Fibroblast of skin of back (primary cell): ENCODE measurements at regions not wholly inside any gene's neighbourhood (a gene's known extent, or its start where the extent isn't known, plus 50 kb on each side); places are given as distances from the start of the nearest gene placed in this dataset.

Experiments
- DNase-seq: peaks from one replicate; pipeline ENCODE4 v3.0.0-alpha.2; 2013

DNA sequence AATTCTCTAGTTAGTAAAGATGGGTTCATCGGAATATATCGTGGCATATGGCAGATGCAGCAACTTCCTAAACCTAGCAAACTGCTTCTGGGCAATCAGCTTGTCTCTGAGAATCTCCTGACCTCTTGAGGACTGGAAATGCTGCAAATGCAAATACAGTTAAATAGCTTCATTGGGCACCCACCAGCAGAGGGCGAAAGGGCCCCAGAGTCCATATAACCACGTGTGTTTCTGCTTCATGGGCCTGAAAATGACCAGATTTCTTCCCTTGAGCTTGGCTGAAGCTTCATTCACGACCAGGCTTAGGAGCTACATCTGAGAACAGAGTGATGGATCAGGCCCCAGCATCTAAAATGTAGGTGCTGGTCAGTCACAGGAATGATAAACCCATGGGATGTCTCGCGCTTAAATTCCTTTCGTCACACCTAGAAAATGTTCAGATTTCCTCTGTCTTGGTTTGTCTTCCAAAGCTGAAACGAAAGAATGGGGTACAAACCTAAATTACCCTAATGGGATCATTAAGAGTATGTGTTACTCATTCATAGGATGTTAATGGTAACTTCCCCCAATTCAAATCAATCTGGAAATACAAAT lies 1482.5 kb upstream of the TMEM132C start:
- peak; percentile 26 for DNase-seq

DNA sequence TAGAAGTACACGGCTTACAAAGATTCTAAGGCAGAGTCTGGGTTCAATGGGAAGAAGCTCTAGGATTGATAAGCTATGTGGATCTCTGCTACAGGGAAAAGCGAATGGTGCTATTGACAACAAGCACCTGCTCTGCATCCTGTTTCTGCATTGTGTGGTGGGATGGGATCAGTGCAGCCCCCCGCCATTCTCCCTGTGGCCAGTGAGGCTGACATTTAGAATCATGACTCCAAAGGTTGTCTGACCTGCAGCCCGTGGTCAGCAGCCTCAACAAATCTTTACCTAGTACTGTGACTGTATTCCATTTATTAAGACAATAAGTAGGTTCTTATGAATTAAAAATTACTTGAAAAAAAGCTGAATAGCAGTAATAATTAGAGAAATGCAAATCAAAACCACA lies 1477.0 kb upstream of the TMEM132C start:
- no peak for DNase-seq

DNA sequence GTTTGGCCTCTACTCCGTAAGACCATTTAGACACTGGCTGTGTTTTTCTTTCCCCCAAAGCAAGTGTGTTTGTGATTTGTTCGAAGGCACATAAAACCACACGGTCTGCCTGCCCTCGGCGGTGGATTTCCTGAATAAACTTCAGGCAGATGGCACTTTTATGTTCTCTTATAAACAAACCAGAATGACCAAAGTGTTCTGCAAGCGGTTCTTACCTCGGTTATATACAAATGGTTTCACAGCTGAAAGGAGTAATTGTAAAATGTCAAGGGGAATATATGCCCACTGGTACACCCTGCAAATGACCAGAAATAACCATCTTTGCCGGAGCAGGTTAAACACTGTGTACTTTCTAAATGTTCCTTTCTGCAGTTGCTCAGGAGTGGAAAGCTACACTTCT lies 1475.8 kb upstream of the TMEM132C start:
- no peak for DNase-seq

DNA sequence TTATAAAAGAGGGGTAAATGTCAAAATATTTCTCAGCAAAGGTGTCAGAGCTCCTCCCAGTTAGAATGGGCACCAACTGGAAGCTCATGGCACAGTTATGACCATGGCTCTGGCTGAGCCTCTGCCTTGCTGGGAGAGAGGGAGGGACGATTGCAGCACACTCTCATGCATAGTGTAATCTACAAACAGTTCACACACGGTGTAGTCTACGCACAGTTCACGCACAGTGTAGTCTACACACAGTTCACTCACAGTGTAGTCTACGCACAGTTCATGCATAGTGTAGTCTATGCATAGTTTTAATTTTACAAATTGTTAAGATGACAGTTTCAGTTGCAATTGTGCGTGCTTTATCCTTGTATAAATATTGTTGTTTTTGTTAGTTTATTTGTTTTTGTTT lies 1474.6 kb upstream of the TMEM132C start:
- no peak for DNase-seq

DNA sequence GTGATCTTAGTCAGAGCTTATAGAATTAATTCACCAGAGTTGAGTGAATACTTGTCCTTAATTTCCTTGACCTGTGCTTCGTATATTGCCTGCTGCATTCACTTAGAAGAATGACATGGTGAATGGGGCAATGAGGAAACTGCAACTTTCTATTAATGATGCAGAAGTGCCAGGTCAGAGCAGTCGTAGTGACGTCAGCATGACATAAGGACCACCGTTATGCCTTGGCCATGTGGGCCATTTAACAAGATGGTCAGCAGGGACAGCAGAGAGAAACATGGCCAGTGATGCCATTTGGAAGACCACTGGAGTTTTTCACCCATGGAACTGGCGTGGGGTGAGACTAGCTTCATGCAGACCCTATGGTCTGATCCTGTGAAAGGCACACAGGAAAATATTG lies 1469.4 kb upstream of the TMEM132C start:
- DNase-seq, result no peak

DNA sequence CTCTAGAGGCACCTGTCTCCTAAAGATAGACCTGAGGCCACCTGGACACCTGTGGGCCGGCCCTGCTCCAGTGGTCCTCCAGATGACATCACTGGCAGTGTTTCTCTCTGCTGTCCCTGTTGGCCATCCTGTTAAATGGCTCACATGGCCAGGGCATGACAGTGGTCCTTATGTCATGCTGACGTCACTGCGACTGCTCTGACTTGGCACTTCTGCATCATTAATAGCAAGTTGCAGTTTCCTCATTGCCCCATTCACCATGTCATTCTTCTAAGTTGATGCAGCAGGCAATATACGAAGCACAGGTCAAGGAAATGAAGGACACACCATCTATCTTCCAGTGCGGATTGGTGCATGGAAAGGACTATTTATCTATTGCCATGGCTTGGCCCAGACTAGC lies 1468.5 kb upstream of the TMEM132C start:
- no peak for DNase-seq

DNA sequence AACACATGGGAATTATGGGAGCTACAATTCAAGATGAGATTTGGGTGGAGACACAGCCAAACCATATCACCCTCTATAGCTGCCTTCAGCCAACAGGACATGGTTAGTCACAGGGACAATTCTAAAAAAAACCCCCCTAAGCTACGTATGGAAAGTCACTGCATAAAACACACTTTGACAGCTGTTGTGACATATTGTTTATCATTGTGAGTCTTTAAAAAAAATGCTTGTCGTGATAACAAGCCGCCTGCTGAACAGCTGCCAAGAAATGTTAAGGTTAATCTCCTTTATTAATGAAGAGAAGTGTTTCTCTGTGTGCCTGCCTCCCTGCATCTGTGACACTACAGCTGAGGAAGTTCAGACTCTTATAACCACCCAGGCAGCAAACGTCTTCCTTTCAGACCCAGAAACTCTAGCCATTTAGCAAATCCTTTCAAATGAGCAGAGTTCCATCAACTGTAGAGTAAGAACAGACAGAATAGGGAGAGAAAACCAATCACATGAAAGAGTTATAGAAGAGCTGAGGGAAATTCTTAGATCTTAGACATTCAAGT lies 1459.6 kb upstream of the TMEM132C start:
- no peak for DNase-seq

DNA sequence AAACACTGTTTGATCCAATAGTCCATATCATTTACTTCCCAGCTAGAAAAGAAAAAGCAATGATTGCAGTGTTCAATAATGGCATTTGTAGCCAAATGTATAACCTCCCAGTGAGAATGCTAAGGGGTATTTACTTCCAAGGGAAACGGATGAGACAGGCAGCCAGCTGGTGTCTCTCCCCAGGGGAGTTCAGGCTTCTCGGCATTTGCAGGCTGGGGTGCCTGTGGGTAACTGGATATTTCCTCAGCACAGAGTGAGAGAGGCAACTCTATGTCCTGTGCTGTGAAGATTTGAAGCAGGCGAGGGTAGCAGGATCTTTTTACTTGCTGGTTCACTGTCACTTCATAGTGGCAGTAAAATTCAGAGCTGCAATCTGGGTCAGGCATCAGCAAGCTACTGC lies 1455.6 kb upstream of the TMEM132C start:
- DNase-seq, result no peak

DNA sequence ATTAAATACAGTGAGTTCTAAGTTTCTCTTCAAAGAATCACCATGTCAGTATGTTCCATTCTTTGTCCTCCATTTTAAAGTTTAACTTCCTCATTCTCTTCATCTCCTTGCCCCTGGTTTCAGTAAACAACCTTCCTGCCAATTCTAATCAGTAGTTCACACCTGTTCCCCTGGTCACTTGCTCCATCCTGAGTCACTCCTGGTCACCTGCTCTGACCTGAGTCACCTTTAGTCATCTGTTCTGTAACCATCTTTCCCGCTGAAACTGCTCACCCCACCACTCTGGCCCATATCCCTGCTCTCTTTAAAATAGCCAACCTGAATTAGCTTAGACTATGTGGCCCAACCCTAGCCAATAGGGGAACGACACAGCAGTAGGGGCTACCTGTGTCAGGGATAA lies 1447.4 kb upstream of the TMEM132C start:
- DNase-seq, result no peak

DNA sequence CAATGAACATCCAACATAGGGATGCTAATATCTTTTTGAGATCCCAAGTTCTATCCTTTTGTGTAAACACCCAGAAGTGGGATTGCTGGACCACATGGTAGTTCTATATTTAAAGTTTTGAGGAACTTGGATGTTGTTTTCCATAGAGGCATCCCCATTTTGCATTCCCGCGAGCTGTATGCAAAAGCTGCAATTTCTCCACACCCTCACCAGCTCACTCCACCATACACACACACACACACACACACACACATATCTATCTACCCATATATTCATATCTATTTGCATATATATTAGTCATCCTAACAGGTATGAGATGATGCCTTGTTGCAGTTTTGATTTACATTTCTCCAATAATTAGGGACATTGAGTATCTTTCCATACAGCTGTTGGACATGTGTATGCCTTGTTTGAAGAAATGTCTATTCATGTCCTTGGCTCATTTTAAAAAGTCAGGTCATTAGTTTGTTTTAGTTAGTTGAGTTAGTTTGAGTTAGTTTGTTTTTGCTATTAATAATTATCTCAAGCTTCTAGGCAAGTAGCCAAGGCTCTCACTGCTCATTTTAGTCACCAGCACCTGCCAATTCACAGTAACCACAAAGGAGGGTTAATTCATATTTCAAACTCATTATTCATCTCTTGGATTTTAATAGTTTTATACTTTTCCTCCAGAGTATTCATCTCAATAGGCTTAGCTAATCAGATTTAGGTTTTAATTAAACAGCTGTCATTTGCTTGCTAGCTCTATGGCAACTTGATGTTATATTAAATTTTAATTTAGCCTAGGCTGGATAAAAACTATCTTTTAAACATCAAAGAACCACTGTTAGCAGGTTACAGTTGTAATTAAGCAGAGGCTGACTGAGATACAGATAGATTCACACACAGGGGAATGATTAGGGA lies 1435.9 kb upstream of the TMEM132C start:
- no peak for DNase-seq

DNA sequence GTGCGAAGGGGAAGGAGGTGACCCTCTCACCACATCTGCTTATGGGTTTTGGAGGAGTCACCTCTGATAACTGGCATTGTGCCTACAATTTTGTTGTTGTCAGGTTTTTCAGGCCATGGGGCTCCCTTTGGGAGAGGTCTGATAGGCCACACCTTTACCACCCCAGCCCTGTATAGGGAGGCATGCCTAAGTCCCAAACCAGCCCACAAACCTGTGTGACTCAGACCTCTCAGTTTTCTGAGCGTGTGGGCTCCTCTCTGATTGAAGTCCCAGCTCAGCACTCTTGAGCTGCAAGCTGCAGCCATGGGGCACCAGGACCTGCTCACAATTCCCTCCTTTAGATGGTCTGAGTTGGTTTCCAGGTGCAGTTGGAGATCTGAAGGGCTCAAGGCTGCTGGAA lies 1429.3 kb upstream of the TMEM132C start:
- no peak for DNase-seq

DNA sequence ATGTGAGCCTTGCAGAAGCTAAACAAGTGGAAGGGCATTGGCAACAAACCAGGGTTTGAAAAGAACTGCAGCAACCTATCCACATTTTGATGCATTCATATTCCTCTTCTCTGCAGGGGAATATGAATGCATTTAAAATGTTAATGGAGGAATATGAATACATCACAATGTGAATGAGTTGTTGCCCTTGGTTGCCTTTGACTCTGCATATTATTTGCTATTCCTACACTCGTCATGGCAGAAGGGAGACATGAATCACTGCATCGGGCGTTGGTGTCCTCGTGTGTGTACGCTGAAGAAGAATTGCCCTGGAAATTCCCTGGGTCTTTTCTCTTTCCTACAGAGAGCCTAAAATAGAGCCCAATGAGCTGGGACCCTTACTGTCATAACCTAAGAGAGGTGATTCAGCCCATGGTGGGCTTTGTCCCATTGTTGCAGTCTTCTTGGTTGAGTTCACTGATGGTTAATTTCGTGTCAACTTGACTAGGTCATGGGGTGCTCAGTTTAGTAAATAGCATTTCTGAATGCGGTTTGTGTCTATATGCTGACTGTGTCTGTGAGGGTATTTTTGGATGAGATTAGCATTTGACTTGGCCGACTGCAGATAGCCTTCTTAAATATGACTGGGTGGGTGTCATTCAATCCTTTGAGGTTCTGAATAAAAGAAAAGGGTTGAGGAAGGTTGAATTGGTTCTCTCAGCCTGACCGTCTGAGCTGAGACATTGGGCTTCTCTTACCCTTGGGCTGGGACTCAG lies 1422.9 kb upstream of the TMEM132C start:
- DNase-seq, result no peak

DNA sequence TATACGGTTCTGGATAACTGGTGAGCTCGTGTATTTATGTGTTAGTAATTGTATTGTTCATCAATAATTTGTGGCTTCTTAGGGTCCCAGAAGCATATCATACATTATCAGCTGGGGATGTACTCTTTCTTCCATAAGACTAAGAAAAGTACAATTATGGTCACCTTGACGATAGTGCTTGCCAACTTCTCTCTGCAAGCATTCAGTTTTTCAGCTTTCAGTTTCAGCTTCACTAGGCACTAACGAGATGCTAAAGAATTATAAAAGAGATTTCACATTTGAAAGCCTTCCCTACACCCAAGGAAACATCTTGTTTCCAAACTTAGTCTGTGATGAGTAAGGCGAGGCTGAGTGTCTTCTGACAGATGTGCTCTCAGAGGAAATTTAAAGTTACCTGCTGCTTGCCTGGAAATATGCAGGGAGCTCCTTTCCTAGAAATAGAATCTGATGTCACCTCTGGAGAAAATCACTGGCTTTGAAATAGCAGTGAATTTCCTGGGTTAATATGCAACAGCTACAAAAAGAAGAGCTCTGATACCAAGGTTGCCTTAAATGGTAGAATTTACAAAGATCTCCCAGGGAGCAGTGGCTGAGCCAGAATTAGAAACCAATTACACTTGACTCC lies 1419.9 kb upstream of the TMEM132C start:
- DNase-seq, result no peak

DNA sequence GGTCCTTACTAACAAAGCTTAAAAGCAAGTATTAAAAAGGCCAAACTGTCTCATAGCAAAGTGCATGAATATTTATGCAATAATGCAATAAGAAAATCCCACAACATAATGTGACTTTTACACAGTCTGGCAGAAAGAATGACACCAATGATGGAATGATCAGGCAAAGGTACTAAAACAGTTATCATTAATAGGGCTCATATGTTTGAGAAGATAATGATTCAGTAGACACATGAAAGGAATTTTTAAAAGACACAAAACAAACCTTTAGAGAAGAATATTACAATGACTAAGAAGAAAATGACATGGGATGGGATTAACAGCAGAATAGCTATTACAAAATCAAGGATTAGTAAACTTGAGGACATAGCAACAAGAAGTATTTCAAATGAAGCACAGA lies 1411.2 kb upstream of the TMEM132C start:
- no peak for DNase-seq

DNA sequence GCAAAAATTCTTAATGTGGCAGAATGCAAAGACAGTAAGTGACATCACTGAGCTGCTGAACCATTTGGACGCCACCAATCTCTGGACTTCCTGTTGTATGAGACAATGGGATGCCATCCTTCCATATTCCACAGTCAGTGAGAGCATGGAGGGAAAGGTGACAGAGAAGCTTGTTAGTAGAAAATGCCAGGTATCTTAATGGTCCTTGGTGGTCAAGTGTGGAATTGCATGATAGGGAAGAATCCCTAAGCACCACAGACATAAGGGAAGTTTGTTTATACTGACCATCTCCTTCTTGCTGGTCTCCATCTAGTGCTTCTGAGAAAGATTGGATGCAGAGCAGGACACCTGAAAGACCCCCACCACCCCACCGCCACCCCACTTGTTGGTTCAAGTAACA lies 1410.0 kb upstream of the TMEM132C start:
- no peak for DNase-seq

DNA sequence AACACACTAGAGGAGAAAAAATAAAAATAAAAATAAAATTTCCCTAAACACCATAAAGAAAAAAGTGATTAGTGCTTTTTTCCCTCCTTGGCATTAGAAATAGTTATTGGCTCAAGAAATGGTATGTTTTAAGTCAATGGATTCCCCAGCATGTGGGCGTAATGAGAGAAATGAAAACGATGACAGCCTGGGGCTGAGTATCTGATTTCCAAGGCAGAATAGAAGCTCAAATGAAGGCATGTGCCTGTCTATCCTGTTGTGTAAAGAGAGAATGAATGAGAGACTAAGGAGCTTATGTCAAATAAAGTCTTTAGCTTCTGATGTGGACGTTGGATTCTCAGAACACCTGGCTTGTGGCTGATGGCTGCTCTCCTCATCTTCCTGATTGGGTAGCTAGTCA lies 1408.4 kb upstream of the TMEM132C start:
- DNase-seq, result no peak

DNA sequence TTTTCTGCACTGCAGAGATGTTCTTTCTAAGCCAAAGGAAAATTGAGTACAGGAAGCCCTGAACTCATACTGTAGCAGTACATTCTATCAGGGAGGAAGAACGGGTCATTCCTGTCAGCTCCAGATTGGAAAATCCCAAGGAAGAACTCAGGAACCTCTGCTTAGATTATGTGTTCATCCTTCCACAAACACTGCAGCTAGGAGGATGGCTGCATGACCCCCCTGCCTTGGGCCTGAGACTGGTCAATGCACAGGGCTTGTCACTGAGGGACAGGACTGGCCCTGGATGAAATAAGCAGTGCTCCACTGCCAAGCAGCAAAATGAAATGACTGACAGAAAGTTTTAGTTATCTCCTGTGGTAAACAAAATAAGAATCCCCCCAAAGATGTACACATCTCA lies 1406.8 kb upstream of the TMEM132C start:
- DNase-seq, result no peak

DNA sequence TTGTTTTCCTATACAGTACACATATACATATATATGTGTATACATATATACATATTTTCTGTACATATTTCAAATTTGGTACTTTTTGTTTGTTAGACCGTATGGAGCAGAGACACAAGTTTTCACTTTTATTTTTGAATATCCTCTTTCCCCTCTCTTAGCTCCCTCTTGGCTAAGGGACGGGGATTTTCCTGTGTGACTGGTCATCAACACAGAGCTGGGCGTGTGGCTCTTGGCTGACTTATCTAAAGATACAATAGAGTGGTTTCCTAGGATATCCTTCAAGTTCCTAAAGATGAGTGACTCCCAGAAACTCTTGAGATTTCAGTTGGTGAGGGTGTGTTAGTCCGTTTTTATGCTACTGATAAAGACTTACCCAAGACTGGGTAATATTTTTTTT lies 1404.5 kb upstream of the TMEM132C start:
- no peak for DNase-seq

DNA sequence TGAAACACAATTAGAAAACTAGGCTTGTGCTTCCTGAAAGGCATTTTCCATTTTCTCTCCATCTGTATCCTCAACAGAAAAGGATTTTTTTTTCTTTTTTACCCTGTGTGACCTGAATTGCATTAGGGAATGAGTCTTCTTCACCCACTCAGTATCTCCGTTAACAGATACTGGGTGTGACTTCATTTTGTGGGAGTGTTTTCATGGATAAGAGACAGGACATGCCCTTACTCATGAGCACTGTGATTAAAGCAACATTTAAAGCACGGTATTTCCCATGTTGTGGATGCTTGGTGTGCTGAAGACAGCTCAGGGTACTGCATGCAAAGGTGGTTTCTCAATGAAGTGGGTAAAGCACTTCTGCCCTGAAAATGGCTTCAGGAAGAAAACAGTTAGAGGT lies 1397.3 kb upstream of the TMEM132C start:
- DNase-seq, result no peak

DNA sequence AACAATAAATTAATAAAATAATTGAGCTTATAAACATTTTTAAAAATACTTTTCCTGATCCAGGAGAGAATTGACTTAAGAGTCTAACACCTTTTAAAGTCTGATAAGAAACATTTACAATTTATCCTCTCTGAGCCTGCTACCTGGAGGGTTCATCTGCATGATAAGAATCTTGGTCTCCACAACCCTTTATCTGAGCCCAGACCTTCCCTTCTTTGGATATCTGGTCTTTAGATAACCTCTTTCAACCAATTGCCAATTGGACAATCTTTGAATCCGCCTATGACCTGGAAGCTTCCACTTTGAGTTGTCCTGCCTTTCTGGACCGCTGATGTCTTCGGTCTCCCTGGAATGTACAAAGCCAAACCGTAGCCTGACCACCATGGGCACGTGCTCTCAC lies 1393.3 kb upstream of the TMEM132C start:
- no peak for DNase-seq

DNA sequence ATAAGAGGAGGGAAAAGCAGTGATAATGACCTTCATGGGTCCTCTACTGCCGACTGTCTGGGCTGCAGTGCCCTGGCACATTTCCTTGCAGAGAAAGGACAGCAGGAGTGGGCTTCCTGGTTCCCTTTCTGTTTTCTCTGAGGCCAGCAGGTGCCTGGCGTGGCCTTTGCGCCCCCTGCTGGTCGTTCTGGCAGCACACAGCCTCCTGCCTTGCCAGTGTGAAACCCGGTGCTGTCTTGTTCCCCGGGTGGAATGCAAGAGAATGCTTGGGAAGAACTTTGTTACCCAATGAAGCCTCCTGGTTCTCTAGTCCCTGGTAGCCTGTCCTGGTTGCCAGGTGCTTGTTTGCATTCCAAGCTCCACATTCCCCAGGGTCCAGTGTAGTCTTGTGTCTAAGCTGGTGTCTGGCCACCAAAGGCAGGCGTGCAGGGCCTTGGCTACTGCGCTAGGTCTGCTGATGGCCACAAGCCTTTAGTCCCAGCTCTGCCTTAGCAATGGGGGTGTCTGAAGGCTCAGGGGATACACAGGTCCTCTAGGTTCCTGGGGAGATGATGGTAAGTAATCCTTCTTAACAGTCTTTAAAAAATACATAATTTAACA lies 1392.4 kb upstream of the TMEM132C start:
- peak; percentile 22 for DNase-seq

DNA sequence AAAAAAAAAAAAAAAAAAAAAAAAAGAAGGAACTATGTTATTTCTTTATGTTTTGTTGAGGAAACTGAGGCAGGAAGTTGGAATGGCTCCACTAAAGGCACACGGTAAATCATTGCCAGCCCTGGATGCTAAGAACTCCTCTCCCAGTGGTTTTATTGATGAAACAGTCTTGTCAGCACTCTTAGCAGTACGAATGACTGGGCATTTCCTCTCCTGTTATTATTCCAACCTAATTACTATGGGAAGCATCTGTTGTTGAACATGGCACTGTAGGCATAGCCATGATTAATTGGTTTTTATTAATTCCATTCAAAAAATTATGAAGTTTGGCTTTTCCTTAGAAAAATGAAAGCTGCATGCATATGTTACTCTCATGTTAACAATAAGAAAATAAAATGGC lies 1387.1 kb upstream of the TMEM132C start:
- no peak for DNase-seq

DNA sequence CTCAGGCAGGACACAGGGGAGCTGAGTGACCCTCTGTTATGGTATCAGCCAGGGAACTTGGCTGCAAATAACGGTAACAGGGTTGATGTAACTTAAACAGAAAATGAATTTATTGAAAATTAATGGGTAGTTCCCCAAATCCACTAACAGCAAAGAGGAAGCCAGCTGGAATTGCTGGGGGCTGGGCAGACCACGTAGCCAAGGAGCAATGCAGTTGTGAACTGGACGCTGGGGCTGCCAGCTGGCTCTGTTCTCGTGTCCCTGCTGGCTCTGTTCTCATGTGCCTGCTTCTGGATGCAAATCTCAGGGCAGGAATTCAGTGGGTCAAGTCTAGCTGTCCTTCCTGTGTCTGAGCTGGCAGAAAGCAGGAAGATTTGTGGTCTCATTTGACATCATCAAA lies 1383.3 kb upstream of the TMEM132C start:
- no peak for DNase-seq
